Astrocyte (in vitro differentiated cells and primary cell): ENCODE measurements at regions not wholly inside any gene's neighbourhood (a gene's known extent, or its start where the extent isn't known, plus 50 kb on each side); places are given as distances from the start of the nearest gene placed in this dataset.

Experiments used
- EZH2 ChIP-seq: IDR thresholded peaks from 2 replicates; pipeline ENCODE4 v1.6.1; 2012; ENCODE audit warnings: mild to moderate bottlenecking, low read length, inconsistent platforms; ENCODE audit not compliant: insufficient read depth
- TF ChIP-seq, protein P1 (sequence below): IDR thresholded peaks from 2 replicates; pipeline ENCODE4 v1.5.1; 2011; ENCODE audit warnings: low read depth, mild to moderate bottlenecking, inconsistent platforms, low read length, moderate library complexity; ENCODE audit not compliant: insufficient read depth

DNA sequence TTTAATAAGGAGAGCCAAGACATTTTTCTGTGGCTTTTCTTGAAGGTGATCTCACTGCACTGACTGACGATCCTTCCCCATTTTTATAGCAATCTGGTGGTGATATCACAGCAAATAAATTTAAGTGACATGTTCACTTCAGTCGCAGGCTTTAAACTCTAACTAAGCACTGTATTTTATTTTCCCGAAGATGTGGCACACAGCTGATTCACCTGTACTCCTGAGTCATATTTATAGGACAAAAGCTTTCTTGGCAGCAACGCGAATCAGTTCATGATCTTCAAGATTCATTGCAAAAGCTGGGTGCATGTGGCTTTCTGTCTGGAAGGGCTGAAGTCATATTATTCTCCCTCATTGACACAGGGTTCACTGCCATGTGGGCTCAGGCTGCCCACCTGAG lies 79.8 kb upstream of the TUNAR start:
- TF ChIP-seq, protein P1, sequence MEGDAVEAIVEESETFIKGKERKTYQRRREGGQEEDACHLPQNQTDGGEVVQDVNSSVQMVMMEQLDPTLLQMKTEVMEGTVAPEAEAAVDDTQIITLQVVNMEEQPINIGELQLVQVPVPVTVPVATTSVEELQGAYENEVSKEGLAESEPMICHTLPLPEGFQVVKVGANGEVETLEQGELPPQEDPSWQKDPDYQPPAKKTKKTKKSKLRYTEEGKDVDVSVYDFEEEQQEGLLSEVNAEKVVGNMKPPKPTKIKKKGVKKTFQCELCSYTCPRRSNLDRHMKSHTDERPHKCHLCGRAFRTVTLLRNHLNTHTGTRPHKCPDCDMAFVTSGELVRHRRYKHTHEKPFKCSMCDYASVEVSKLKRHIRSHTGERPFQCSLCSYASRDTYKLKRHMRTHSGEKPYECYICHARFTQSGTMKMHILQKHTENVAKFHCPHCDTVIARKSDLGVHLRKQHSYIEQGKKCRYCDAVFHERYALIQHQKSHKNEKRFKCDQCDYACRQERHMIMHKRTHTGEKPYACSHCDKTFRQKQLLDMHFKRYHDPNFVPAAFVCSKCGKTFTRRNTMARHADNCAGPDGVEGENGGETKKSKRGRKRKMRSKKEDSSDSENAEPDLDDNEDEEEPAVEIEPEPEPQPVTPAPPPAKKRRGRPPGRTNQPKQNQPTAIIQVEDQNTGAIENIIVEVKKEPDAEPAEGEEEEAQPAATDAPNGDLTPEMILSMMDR = no peak
- TF ChIP-seq EZH2 = no peak
